Testis (tissue), 2 donors: ENCODE measurements at regions not wholly inside any gene's neighbourhood (a gene's known extent, or its start where the extent isn't known, plus 50 kb on each side); places are given as distances from the start of the nearest gene placed in this dataset.

Source experiments
- DNase-seq: peaks from one replicate; pipeline ENCODE4 v3.0.0-alpha.2; 2019
- H3K27ac ChIP-seq, 2 donors: fragments of 200-600 bp; sonication (generic); one replicate each; pipeline ENCODE4 v1.5.1; 2019
- H3K27me3 ChIP-seq: fragments of 200-600 bp; sonication (generic); one replicate; pipeline ENCODE4 v1.5.1; 2019
- H3K36me3 ChIP-seq: fragments of 200-600 bp; sonication (generic); one replicate; pipeline ENCODE4 v1.5.1; 2017; ENCODE audit warnings: low read depth; ENCODE audit errors: missing control alignments
- H3K4me1 ChIP-seq: fragments of 200-600 bp; sonication (generic); one replicate; pipeline ENCODE4 v1.5.1; 2019
- H3K4me3 ChIP-seq, 2 donors: fragments of 200-600 bp; sonication (generic); one replicate each; pipeline ENCODE4 v1.5.1; 2017 to 2019
- H3K9me3 ChIP-seq: fragments of 200-600 bp; sonication (generic); one replicate; pipeline ENCODE4 v1.5.1; 2017
- CTCF ChIP-seq, 3 experiments: fragments of 450-650 bp in 2 of 3; fragments of 200-600 bp in 1 of 3; sonication (generic) in 1 of 3; IDR thresholded peaks; one replicate each; pipeline ENCODE4 v1.5.1; 2016 to 2019; ENCODE audit warnings: antibody characterized with exemption in 3 of 3, mild to moderate bottlenecking in 2 of 3, moderate library complexity in 1 of 3
- POLR2A ChIP-seq: fragments of 450-650 bp; IDR thresholded peaks from one replicate; pipeline ENCODE4 v1.6.1; 2017; ENCODE audit warnings: antibody characterized with exemption, mild to moderate bottlenecking, moderate library complexity
- WGBS, 2 donors: methylation state at CpG; one replicate each; pipeline ENCODE4 v1.1.5; 2018; 5-methylcytosine and 5-hydroxymethylcytosine counted together
- intact Hi-C: fragments of 100-400 bp; cut with DNase I; formaldehyde crosslinking; loops from one replicate; pipeline ENCODE4 v1.15.1; 2023; ENCODE audit warnings: low total_unique reads

DNA sequence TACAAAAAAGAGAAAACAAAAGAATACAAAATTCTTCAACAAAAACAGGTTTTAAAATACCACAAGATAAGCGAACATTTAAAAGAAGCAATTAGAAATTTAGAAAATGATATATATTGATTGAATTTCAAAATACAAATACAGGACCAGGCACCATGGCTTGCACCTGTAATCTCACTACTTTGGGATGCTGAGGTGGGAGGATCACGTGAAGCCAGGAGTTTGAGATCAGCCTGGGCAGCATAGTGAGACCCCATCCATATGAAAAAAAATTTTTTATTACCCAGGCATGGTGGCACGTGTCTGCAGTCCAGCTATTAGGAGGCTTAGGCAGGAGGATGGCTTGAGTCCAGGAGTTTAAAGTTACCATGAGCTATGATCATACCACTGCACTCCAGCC, 109.9 kb upstream of the SLC30A5 start:
- intact Hi-C loops, result no loop called here
- H3K4me3 ChIP-seq, result no peak overlapping the region
- no peaks in the 10 kb centered on the region for H3K27me3 ChIP-seq
- H3K27ac ChIP-seq, result no peak overlapping the region
- DNase-seq, result no peak
- H3K36me3 ChIP-seq, result no peaks in the 10 kb centered on the region
- H3K4me1 ChIP-seq, result no peaks in the 10 kb centered on the region
- H3K9me3 ChIP-seq, result no peaks in the 10 kb centered on the region
- WGBS, 2 donors, result 83 to 85% methylated on average over 3 of the region's 3 CpGs
- TF ChIP-seq POLR2A, result no peak
- TF ChIP-seq CTCF (IDR thresholded peaks at IDR 0.05), result no peak

- Histone ChIP-seq H3K9me3 (no peaks in the 10 kb centered on the region), H3K27me3 (no peaks in the 10 kb centered on the region), H3K4me3 (no peak overlapping the region), H3K36me3 (no peaks in the 10 kb centered on the region), H3K27ac (no peak overlapping the region), H3K4me1 (no peaks in the 10 kb centered on the region)
- intact Hi-C loops, result no loop called here
- TF ChIP-seq CTCF (IDR thresholded peaks at IDR 0.05) (no peak), POLR2A (no peak)
- no peak for DNase-seq
- WGBS, 2 donors, result 93 to 94% methylated on average over 1 of the region's 1 CpG
These were observed 102.3 kb upstream of the SLC30A5 start for GRCh38 chr5:68991279-68992084.

- intact Hi-C loops, result no loop called here
- Histone ChIP-seq H3K27ac (no peak overlapping the region), H3K36me3 (no peaks in the 10 kb centered on the region), H3K27me3 (no peaks in the 10 kb centered on the region), H3K4me1 (no peaks in the 10 kb centered on the region), H3K9me3 (no peaks in the 10 kb centered on the region), H3K4me3 (no peak overlapping the region)
- WGBS, 2 donors, result 56 to 60% methylated on average over 4 of the region's 4 CpGs
- DNase-seq, result no peak
- no peak for TF ChIP-seq CTCF (IDR thresholded peaks at IDR 0.05)
These were observed 99.2 kb upstream of the SLC30A5 start for GRCh38 chr5:68994645-68995044.

- no peaks in the 10 kb centered on the region for H3K36me3 ChIP-seq
- no peak overlapping the region for H3K27ac ChIP-seq
- no peak for DNase-seq
- no peaks in the 10 kb centered on the region for H3K27me3 ChIP-seq
- H3K9me3 ChIP-seq, result no peaks in the 10 kb centered on the region
- intact Hi-C loops, result no loop called here
- 86 to 87% methylated on average over 11 of the region's 11 CpGs for whole genome bisulfite sequencing, 2 donors
- TF ChIP-seq POLR2A (no peak), CTCF (IDR thresholded peaks at IDR 0.05) (no peak)
- H3K4me1 ChIP-seq, result no peaks in the 10 kb centered on the region
- H3K4me3 ChIP-seq, result no peak overlapping the region
These were observed 97.8 kb upstream of the SLC30A5 start for GRCh38 chr5:68995845-68996545.
